AG10803 (cell line): ENCODE measurements at regions not wholly inside any gene's neighbourhood (a gene's known extent, or its start where the extent isn't known, plus 50 kb on each side); places are given as distances from the start of the nearest gene placed in this dataset.

Experiments used
- DNase-seq: peaks from one replicate; pipeline ENCODE4 v3.0.0; 2010; ENCODE audit warnings: low read depth
- H3K4me3 ChIP-seq: 2 replicates; pipeline ENCODE4 v1.5.1; 2011; ENCODE audit warnings: mild to moderate bottlenecking, low read length, control low read depth
- CTCF ChIP-seq: conservative IDR thresholded peaks from 2 replicates; pipeline ENCODE4 v1.5.1; 2011; ENCODE audit warnings: mild to moderate bottlenecking, low read length, control low read depth, inconsistent platforms

DNA sequence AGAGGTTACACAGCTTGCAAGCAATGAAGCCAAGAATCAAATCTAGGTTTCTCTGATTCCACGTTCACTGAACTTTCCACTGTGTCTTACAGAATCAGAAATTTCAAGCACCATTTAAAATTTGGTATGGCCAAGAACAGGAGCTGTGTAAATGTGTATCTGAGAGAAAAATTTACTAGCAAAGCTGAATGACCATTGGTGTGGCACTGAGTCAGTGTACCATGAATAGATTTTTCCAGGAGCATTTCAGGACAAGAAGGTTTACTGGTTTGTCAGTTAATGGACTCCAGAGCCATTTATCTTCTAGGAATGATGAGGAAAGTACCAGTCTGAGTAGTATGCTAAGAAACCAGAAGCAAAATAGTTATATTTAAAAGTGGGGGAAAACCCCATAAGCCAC lies 269.4 kb upstream of the FAT3 start:
- no peak for DNase-seq
- TF ChIP-seq CTCF = no peak
- no peak overlapping the region for H3K4me3 ChIP-seq

- H3K4me3 ChIP-seq = no peak overlapping the region
- DNase-seq = no peak
- TF ChIP-seq CTCF = no peak
Observed at GRCh38 chr11:91952056-91952455, 272.6 kb upstream of the FAT3 start.

GRCh38 chr11:91947215-91947820 lies 277.3 kb upstream of the FAT3 start:
- DNase-seq = peak; percentile 82
- no peak overlapping the region for H3K4me3 ChIP-seq
- TF ChIP-seq CTCF = no peak

GRCh38 chr11:91946397-91946951 lies 278.1 kb upstream of the FAT3 start:
- H3K4me3 ChIP-seq = no peak overlapping the region
- DNase-seq = peak; percentile 40
- no peak for TF ChIP-seq CTCF

DNA sequence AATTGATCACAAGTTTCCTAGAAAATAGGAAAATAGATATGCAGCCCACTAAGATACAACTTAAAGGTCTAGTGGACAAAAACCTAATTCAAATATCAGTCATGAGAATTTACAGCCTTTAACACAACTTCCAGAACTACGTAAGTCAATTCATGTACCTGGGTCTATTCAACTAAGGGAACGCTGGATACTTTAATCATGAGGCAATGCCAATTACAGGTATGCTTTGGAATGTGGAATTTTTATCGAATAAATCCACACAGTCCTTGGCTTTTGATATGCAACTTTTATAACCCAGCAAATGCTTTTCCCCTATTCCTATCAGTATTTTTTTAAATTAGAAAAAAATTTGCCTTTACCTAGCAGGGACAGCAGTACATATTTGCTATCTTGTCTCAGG lies 289.5 kb upstream of the FAT3 start:
- no peak for TF ChIP-seq CTCF
- DNase-seq = no peak
- no peak overlapping the region for H3K4me3 ChIP-seq

- peak; percentile 68 for DNase-seq
- TF ChIP-seq CTCF = no peak
- peak overlapping the region; percentile 13 for H3K4me3 ChIP-seq
Observed at GRCh38 chr11:91932151-91932821, 292.3 kb upstream of the FAT3 start.

DNA sequence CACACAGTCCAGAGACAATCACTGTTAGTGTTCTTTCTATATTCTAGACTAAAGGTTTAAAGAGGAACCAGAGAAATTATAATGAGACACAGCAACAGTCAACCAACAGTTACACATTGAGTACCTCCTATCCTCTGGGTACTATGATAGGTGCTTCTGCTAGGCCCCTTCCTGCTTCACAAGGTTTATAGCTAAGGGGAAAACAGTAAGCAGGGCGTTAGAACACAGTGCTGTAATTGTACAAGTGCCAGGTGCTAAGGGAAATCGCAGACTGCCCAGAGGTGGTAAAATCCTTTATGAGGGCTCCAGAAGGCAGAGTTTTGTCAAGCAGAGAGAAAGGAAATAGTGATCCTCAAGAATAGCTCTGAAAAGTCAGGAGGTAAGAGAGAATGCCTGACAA lies 297.2 kb upstream of the FAT3 start:
- no peak for TF ChIP-seq CTCF
- DNase-seq = no peak
- no peak overlapping the region for H3K4me3 ChIP-seq
